ENCODE measurements at regions not wholly inside any gene's neighbourhood (a gene's known extent, or its start where the extent isn't known, plus 50 kb on each side); places are given as distances from the start of the nearest gene placed in this dataset.

- no peak for DNase-seq (ENCODE audit: low spot score in 2 of 2)
- 99% methylated on average over 11 of the region's 11 CpGs for WGBS
- peaks cover 14% of the 10 kb centered on the region for H3K9me3 ChIP-seq
- no peak overlapping the region for H3K27ac ChIP-seq
- no peaks in the 10 kb centered on the region for H3K27me3 ChIP-seq
- H3K36me3 ChIP-seq, result no peaks in the 10 kb centered on the region
- no peaks in the 10 kb centered on the region for H3K4me1 ChIP-seq
- no peak overlapping the region for H3K4me3 ChIP-seq
- TF ChIP-seq CTCF (IDR thresholded peaks at IDR 0.05) (no peak), POLR2A (IDR thresholded peaks at IDR 0.05) (no peak), POLR2AphosphoS5 (IDR thresholded peaks at IDR 0.05) (no peak), EP300 (IDR thresholded peaks at IDR 0.05) (no peak)
Observed at GRCh38 chr4:58435871-58436270, 1325.7 kb upstream of the IGFBP7 start.

GRCh38 chr4:58413849-58414248 lies 1303.7 kb upstream of the IGFBP7 start:
- TF ChIP-seq CTCF (IDR thresholded peaks at IDR 0.05) (no peak), POLR2AphosphoS5 (IDR thresholded peaks at IDR 0.05) (no peak), EP300 (IDR thresholded peaks at IDR 0.05) (no peak), POLR2A (IDR thresholded peaks at IDR 0.05) (no peak)
- Histone ChIP-seq H3K27ac (no peak overlapping the region), H3K4me1 (no peaks in the 10 kb centered on the region), H3K36me3 (no peaks in the 10 kb centered on the region), H3K4me3 (no peak overlapping the region), H3K9me3 (no peaks in the 10 kb centered on the region), H3K27me3 (no peaks in the 10 kb centered on the region)
- DNase-seq (ENCODE audit: low spot score in 2 of 2), result no peak
- 68% methylated on average over 1 of the region's 1 CpG for WGBS

GRCh38 chr4:58411904-58412303 lies 1301.7 kb upstream of the IGFBP7 start:
- DNase-seq (ENCODE audit: low spot score in 2 of 2), result no peak
- 73% methylated on average over 2 of the region's 2 CpGs for WGBS
- Histone ChIP-seq H3K4me1 (no peaks in the 10 kb centered on the region), H3K27ac (no peak overlapping the region), H3K36me3 (no peaks in the 10 kb centered on the region), H3K27me3 (no peaks in the 10 kb centered on the region), H3K4me3 (no peak overlapping the region), H3K9me3 (no peaks in the 10 kb centered on the region)
- no peak for TF ChIP-seq EP300 (IDR thresholded peaks at IDR 0.05)
- TF ChIP-seq POLR2AphosphoS5 (IDR thresholded peaks at IDR 0.05), result no peak
- no peak for TF ChIP-seq POLR2A (IDR thresholded peaks at IDR 0.05)
- no peak for TF ChIP-seq CTCF (IDR thresholded peaks at IDR 0.05)

GRCh38 chr4:58406762-58407161 lies 1296.6 kb upstream of the IGFBP7 start:
- DNase-seq (ENCODE audit: low spot score in 2 of 2), result no peak
- TF ChIP-seq CTCF (IDR thresholded peaks at IDR 0.05) (no peak), EP300 (IDR thresholded peaks at IDR 0.05) (no peak), POLR2AphosphoS5 (IDR thresholded peaks at IDR 0.05) (no peak)
- H3K4me1 ChIP-seq, result no peaks in the 10 kb centered on the region
- H3K27me3 ChIP-seq, result no peaks in the 10 kb centered on the region
- H3K4me3 ChIP-seq, result no peak overlapping the region
- H3K36me3 ChIP-seq, result no peaks in the 10 kb centered on the region
- 63% methylated on average over 2 of the region's 2 CpGs for WGBS
- H3K27ac ChIP-seq, result no peak overlapping the region
- H3K9me3 ChIP-seq, result no peaks in the 10 kb centered on the region

GRCh38 chr4:58368221-58368620 lies 1258.0 kb upstream of the IGFBP7 start:
- Histone ChIP-seq H3K9me3 (peaks cover 5% of the 10 kb centered on the region), H3K27me3 (no peaks in the 10 kb centered on the region), H3K27ac (no peak overlapping the region), H3K36me3 (no peaks in the 10 kb centered on the region), H3K4me3 (no peak overlapping the region), H3K4me1 (no peaks in the 10 kb centered on the region)
- no peak for TF ChIP-seq POLR2A (IDR thresholded peaks at IDR 0.05)
- no peak for TF ChIP-seq POLR2AphosphoS5 (IDR thresholded peaks at IDR 0.05)
- TF ChIP-seq CTCF (IDR thresholded peaks at IDR 0.05), result no peak
- no peak for TF ChIP-seq EP300 (IDR thresholded peaks at IDR 0.05)
- DNase-seq (ENCODE audit: low spot score in 2 of 2), result no peak

Measured in suprapubic skin (tissue), 4 donors.